ENCODE measurements at regions not wholly inside any gene's neighbourhood (a gene's known extent, or its start where the extent isn't known, plus 50 kb on each side); places are given as distances from the start of the nearest gene placed in this dataset.
"Not testable (repeated sequence)": the region's sequence is repeated elsewhere in the genome, so short reads cannot be mapped to it uniquely, and the experiment has no call there.

DNA sequence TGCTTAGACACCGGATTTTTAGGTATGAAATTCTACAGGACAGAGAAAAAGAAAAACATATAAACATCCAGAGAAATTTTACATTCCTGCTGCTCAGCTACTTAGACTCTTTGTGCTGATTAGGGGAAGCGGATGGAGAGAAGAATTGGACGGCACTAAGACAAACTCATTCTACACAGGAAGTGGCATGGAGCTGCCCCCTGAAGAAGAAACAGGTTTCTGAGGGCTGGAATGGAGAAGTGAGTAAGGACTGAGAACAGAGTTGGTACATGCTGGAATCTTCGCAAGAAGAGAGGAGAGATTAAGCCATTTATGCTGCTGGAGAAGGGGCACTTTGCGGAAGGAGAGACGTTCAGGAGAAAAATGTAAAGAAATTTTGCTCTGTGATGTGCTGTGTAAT is 253.0 kb upstream of the ERBB4 start:
- WGBS (ENCODE audit: low lambda C conversion rate, missing lambda C conversion rate): 92% methylated on average over 6 of the region's 6 CpGs

DNA sequence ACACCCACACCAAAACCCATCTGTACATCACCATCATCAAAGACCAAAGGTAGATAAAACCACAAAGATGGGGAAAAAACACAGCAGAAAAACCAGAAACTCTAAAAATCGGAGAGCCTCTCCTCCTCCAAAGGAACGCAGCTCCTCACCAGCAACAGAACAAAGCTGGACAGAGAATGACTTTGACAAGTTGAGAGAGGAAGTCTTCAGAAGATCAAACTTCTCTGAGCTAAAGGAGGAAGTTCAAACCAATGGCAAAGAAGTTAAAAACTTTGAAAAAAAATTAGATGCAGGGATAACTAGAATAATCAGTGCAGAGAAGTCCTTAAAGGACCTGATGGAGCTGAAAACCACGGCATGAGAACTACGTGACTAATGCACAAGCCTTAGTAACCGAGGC is 247.5 kb upstream of the ERBB4 start:
- DNase-seq (ENCODE audit: low spot score); H3K36me3 ChIP-seq (replicated peaks; ENCODE audit: insufficient read depth, low read depth); H3K9me2 ChIP-seq (replicated peaks; ENCODE audit: insufficient read depth); H3K4me1 ChIP-seq (ENCODE audit: insufficient read depth); H3K4me2 ChIP-seq; H3K27ac ChIP-seq; H3K27me3 ChIP-seq; H2AFZ ChIP-seq; H3K4me3 ChIP-seq; H3K79me2 ChIP-seq; H3K9me3 ChIP-seq (ENCODE audit: low read depth); H4K20me1 ChIP-seq (ENCODE audit: insufficient read depth, poor library complexity, severe bottlenecking): not testable (repeated sequence)
- 91% methylated on average over 5 of the region's 5 CpGs for WGBS (ENCODE audit: low lambda C conversion rate, missing lambda C conversion rate)

More for the DNA sequence above, 253.0 kb upstream of the ERBB4 start:
- no peak overlapping the region for H3K27ac ChIP-seq
- no peaks in the 10 kb centered on the region for H3K9me3 ChIP-seq (ENCODE audit: low read depth)
- H3K4me3 ChIP-seq: no peak overlapping the region
- H3K9me2 ChIP-seq (replicated peaks; ENCODE audit: insufficient read depth): no peaks in the 10 kb centered on the region
- no peaks in the 10 kb centered on the region for H3K79me2 ChIP-seq
- no peak overlapping the region for H3K4me2 ChIP-seq
- no peaks in the 10 kb centered on the region for H3K27me3 ChIP-seq
- no peak overlapping the region for H2AFZ ChIP-seq
- no peaks in the 10 kb centered on the region for H4K20me1 ChIP-seq (ENCODE audit: insufficient read depth, poor library complexity, severe bottlenecking)
- DNase-seq (ENCODE audit: low spot score): no peak
- TF ChIP-seq EZH2 (IDR thresholded peaks at IDR 0.05; ENCODE audit: borderline replicate concordance) (no peak), EZH2phosphoT487 (IDR thresholded peaks at IDR 0.05; ENCODE audit: low read depth, severe bottlenecking, unreplicated experiment) (no peak)
- TF ChIP-seq, protein P1, sequence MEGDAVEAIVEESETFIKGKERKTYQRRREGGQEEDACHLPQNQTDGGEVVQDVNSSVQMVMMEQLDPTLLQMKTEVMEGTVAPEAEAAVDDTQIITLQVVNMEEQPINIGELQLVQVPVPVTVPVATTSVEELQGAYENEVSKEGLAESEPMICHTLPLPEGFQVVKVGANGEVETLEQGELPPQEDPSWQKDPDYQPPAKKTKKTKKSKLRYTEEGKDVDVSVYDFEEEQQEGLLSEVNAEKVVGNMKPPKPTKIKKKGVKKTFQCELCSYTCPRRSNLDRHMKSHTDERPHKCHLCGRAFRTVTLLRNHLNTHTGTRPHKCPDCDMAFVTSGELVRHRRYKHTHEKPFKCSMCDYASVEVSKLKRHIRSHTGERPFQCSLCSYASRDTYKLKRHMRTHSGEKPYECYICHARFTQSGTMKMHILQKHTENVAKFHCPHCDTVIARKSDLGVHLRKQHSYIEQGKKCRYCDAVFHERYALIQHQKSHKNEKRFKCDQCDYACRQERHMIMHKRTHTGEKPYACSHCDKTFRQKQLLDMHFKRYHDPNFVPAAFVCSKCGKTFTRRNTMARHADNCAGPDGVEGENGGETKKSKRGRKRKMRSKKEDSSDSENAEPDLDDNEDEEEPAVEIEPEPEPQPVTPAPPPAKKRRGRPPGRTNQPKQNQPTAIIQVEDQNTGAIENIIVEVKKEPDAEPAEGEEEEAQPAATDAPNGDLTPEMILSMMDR (IDR thresholded peaks at IDR 0.05; ENCODE audit: poor library complexity): no peak
- no peaks in the 10 kb centered on the region for H3K4me1 ChIP-seq (ENCODE audit: insufficient read depth)
- no peaks in the 10 kb centered on the region for H3K36me3 ChIP-seq (replicated peaks; ENCODE audit: insufficient read depth, low read depth)

DNA sequence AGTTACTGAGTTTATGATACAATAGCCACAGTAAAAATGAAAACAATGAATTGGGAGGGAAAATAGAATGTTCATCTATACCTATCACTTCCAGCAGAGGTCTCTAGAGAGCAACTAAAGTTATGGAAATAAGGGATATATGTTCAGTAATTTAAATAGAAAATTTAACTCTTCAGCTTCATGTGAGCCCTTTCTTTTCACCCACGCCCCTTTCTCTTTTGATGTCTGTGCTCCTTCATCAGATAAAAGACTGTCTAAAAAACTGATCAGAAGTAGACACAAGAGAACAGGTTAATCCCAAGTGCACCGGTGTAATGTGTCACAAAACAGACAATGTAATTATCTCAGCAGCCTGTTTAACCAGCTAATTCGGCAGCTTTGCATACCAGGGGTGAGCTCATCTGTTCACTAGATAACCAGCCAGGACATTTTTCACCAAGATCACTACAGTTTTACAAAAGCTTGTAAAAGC is 238.5 kb upstream of the ERBB4 start:
- Histone ChIP-seq H3K9me3 (ENCODE audit: low read depth) (no peaks in the 10 kb centered on the region), H3K27me3 (no peaks in the 10 kb centered on the region), H3K4me1 (ENCODE audit: insufficient read depth) (no peaks in the 10 kb centered on the region), H2AFZ (peak overlapping the region; percentile 22), H3K4me3 (no peak overlapping the region), H4K20me1 (ENCODE audit: insufficient read depth, poor library complexity, severe bottlenecking) (no peaks in the 10 kb centered on the region), H3K9me2 (replicated peaks; ENCODE audit: insufficient read depth) (no peaks in the 10 kb centered on the region), H3K79me2 (no peaks in the 10 kb centered on the region), H3K27ac (peak overlapping the region; percentile 14), H3K4me2 (peak overlapping the region; percentile 70), H3K36me3 (replicated peaks; ENCODE audit: insufficient read depth, low read depth) (no peaks in the 10 kb centered on the region)
- peak; percentile 53 for DNase-seq (ENCODE audit: low spot score)
- TF ChIP-seq EZH2 (IDR thresholded peaks at IDR 0.05; ENCODE audit: borderline replicate concordance) (no peak), EZH2phosphoT487 (IDR thresholded peaks at IDR 0.05; ENCODE audit: low read depth, severe bottlenecking, unreplicated experiment) (no peak)
- TF ChIP-seq, protein P1 (IDR thresholded peaks at IDR 0.05; ENCODE audit: poor library complexity): peak; percentile 67
- WGBS (ENCODE audit: low lambda C conversion rate, missing lambda C conversion rate): 0% methylated on average over 3 of the region's 3 CpGs

- H3K4me3 ChIP-seq: no peak overlapping the region
- H4K20me1 ChIP-seq (ENCODE audit: insufficient read depth, poor library complexity, severe bottlenecking): no peaks in the 10 kb centered on the region
- H3K27me3 ChIP-seq: no peaks in the 10 kb centered on the region
- no peaks in the 10 kb centered on the region for H3K9me3 ChIP-seq (ENCODE audit: low read depth)
- H3K4me1 ChIP-seq (ENCODE audit: insufficient read depth): no peaks in the 10 kb centered on the region
- H3K79me2 ChIP-seq: no peaks in the 10 kb centered on the region
- 100% methylated on average over 1 of the region's 1 CpG for WGBS (ENCODE audit: low lambda C conversion rate, missing lambda C conversion rate)
- no peak overlapping the region for H3K4me2 ChIP-seq
- DNase-seq (ENCODE audit: low spot score): no peak
- H3K36me3 ChIP-seq (replicated peaks; ENCODE audit: insufficient read depth, low read depth): no peaks in the 10 kb centered on the region
- H3K9me2 ChIP-seq (replicated peaks; ENCODE audit: insufficient read depth): no peaks in the 10 kb centered on the region
- H3K27ac ChIP-seq: no peak overlapping the region
- TF ChIP-seq EZH2phosphoT487 (IDR thresholded peaks at IDR 0.05; ENCODE audit: low read depth, severe bottlenecking, unreplicated experiment) (no peak), EZH2 (IDR thresholded peaks at IDR 0.05; ENCODE audit: borderline replicate concordance) (no peak)
- TF ChIP-seq, protein P1 (IDR thresholded peaks at IDR 0.05; ENCODE audit: poor library complexity): no peak
- H2AFZ ChIP-seq: no peak overlapping the region
These were observed 235.3 kb upstream of the ERBB4 start for GRCh38 chr2:212773808-212774339.
